Colonic mucosa (tissue), 4 donors: ENCODE measurements at regions not wholly inside any gene's neighbourhood (a gene's known extent, or its start where the extent isn't known, plus 50 kb on each side); places are given as distances from the start of the nearest gene placed in this dataset.

Experiments
- DNase-seq: peaks from one replicate; pipeline ENCODE4 v3.0.0-alpha.2; 2020
- H3K27ac ChIP-seq: fragments of 200-600 bp; one replicate; pipeline ENCODE4 v1.8.0; 2021
- H3K27me3 ChIP-seq: fragments of 200-600 bp; one replicate; pipeline ENCODE4 v1.8.0; 2021
- H3K36me3 ChIP-seq: fragments of 200-600 bp; one replicate; pipeline ENCODE4 v1.8.0; 2021
- H3K4me1 ChIP-seq: fragments of 200-600 bp; one replicate; pipeline ENCODE4 v1.8.0; 2021; ENCODE audit warnings: mild to moderate bottlenecking
- H3K4me3 ChIP-seq: fragments of 200-600 bp; one replicate; pipeline ENCODE4 v1.8.0; 2021
- H3K9ac ChIP-seq, 2 donors: one replicate each; pipeline ENCODE4 v1.7.0; 2013; ENCODE audit warnings: control low read depth in 2 of 2, low read depth in 2 of 2, low read length in 2 of 2
- H3K9me3 ChIP-seq: fragments of 200-600 bp; one replicate; pipeline ENCODE4 v1.8.0; 2021
- intact Hi-C: fragments of 100-400 bp; cut with DNase I; formaldehyde crosslinking; loops from one replicate; pipeline ENCODE4 v1.14.1; 2022
- TF ChIP-seq, protein P1 (sequence below): fragments of 200-600 bp; IDR thresholded peaks from one replicate; pipeline ENCODE4 v1.8.0; 2022; ENCODE audit warnings: antibody characterized with exemption, mild to moderate bottlenecking
- donor health status: healthy.
- donor health status: DM: no; HTN: no; CAD: no.
- donor health status: DM: no; HTN: no; CAD: no.

- Histone ChIP-seq H3K36me3 (no peaks in the 10 kb centered on the region), H3K27me3 (no peaks in the 10 kb centered on the region), H3K27ac (no peak overlapping the region), H3K9ac (no peak overlapping the region), H3K9me3 (no peaks in the 10 kb centered on the region), H3K4me3 (no peak overlapping the region), H3K4me1 (no peaks in the 10 kb centered on the region)
- DNase-seq: no peak
- intact Hi-C loops: no loop called here
- TF ChIP-seq, protein P1, sequence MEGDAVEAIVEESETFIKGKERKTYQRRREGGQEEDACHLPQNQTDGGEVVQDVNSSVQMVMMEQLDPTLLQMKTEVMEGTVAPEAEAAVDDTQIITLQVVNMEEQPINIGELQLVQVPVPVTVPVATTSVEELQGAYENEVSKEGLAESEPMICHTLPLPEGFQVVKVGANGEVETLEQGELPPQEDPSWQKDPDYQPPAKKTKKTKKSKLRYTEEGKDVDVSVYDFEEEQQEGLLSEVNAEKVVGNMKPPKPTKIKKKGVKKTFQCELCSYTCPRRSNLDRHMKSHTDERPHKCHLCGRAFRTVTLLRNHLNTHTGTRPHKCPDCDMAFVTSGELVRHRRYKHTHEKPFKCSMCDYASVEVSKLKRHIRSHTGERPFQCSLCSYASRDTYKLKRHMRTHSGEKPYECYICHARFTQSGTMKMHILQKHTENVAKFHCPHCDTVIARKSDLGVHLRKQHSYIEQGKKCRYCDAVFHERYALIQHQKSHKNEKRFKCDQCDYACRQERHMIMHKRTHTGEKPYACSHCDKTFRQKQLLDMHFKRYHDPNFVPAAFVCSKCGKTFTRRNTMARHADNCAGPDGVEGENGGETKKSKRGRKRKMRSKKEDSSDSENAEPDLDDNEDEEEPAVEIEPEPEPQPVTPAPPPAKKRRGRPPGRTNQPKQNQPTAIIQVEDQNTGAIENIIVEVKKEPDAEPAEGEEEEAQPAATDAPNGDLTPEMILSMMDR: no peak
These were observed 179.9 kb upstream of the NETO1 start for GRCh38 chr18:73047688-73048087.

- intact Hi-C loops: no loop called here
- TF ChIP-seq, protein P1: no peak
These were observed 177.2 kb upstream of the NETO1 start for GRCh38 chr18:73045037-73045436.

GRCh38 chr18:73043611-73044010 is 175.8 kb upstream of the NETO1 start:
- Histone ChIP-seq H3K4me1 (no peaks in the 10 kb centered on the region), H3K27me3 (no peaks in the 10 kb centered on the region), H3K9me3 (no peaks in the 10 kb centered on the region), H3K4me3 (no peak overlapping the region), H3K9ac (no peak overlapping the region), H3K27ac (no peak overlapping the region), H3K36me3 (no peaks in the 10 kb centered on the region)
- intact Hi-C loops: no loop called here
- TF ChIP-seq, protein P1: no peak
- DNase-seq: no peak

More at GRCh38 chr18:73045037-73045436, 177.2 kb upstream of the NETO1 start:
- Histone ChIP-seq H3K9me3 (no peaks in the 10 kb centered on the region), H3K9ac (no peak overlapping the region), H3K36me3 (no peaks in the 10 kb centered on the region), H3K27me3 (no peaks in the 10 kb centered on the region), H3K4me3 (no peak overlapping the region), H3K4me1 (no peaks in the 10 kb centered on the region), H3K27ac (no peak overlapping the region)
- no peak for DNase-seq

DNA sequence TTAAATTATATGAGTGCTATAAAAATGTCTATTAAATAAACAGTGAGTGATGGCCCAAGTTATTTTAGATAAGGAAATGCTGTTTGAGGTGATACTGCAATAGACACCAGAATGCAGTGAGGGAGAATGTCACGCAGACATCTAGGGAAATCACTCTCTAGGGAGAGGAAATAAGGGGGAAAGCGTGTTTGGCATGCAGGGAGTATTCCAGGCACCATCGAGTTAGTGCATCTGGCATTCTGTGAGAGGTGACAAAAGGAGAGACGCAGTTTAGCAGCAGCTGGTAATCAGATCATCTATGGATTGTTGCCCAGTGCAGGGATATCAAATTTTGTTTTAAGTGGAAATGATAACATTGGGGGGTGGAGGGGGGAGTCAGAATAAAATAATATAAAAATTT is 175.4 kb upstream of the NETO1 start:
- Histone ChIP-seq H3K27ac (no peak overlapping the region), H3K4me3 (no peak overlapping the region), H3K36me3 (no peaks in the 10 kb centered on the region), H3K9ac (no peak overlapping the region), H3K27me3 (no peaks in the 10 kb centered on the region), H3K9me3 (no peaks in the 10 kb centered on the region), H3K4me1 (no peaks in the 10 kb centered on the region)
- no peak for DNase-seq
- TF ChIP-seq, protein P1: no peak
- intact Hi-C loops: no loop called here

GRCh38 chr18:73040247-73040646 is 172.5 kb upstream of the NETO1 start:
- no peaks in the 10 kb centered on the region for H3K4me1 ChIP-seq
- H3K36me3 ChIP-seq: no peaks in the 10 kb centered on the region
- intact Hi-C loops: no loop called here
- no peak for DNase-seq
- H3K9ac ChIP-seq: no peak overlapping the region
- no peak overlapping the region for H3K4me3 ChIP-seq
- H3K27me3 ChIP-seq: no peaks in the 10 kb centered on the region
- no peak overlapping the region for H3K27ac ChIP-seq
- TF ChIP-seq, protein P1: no peak
- H3K9me3 ChIP-seq: no peaks in the 10 kb centered on the region

DNA sequence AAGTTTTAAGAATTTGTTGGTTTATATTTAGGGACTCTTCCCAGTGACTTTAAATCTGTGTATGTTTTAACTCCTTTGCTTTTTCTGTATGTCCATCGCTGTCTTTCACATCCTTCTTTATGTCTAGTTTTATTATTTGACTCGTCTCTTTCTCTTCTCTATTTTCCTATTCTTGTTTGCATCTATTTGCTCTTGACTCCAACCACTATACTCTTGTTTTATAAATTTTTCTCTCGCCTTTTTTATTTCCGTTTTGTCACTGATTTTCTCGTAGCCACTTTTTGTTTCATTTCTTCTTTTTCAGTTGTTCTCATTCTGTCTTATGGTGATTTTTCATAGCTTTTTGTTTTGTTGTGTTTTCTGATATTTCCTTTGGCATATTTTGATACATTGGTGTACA is 170.5 kb upstream of the NETO1 start:
- no peak for DNase-seq
- no peaks in the 10 kb centered on the region for H3K27me3 ChIP-seq
- TF ChIP-seq, protein P1: no peak
- intact Hi-C loops: no loop called here
- H3K9me3 ChIP-seq: no peaks in the 10 kb centered on the region
- no peak overlapping the region for H3K9ac ChIP-seq
- no peak overlapping the region for H3K4me3 ChIP-seq
- no peaks in the 10 kb centered on the region for H3K36me3 ChIP-seq
- H3K4me1 ChIP-seq: no peaks in the 10 kb centered on the region
- no peak overlapping the region for H3K27ac ChIP-seq
